Trophoblast cell (in vitro differentiated cells and primary cell): ENCODE measurements at regions not wholly inside any gene's neighbourhood (a gene's known extent, or its start where the extent isn't known, plus 50 kb on each side); places are given as distances from the start of the nearest gene placed in this dataset.
A peak's percentile ranks its signal among the peaks of the same experiment; 100 is the strongest.

Experiments used
- DNase-seq, 2 donors: peaks; one replicate each; pipeline ENCODE4 v3.0.0-alpha.2; 2016
- H2AFZ ChIP-seq: 2 replicates; pipeline ENCODE4 v1.6.1; 2013; ENCODE audit warnings: low read length, moderate library complexity, mild to moderate bottlenecking; ENCODE audit not compliant: insufficient read depth, poor library complexity
- H2AK5ac ChIP-seq: 2 replicates; pipeline ENCODE4 v1.6.1; 2013; ENCODE audit warnings: mild to moderate bottlenecking, low read length
- H2BK120ac ChIP-seq: 2 replicates; pipeline ENCODE4 v1.6.1; 2013; ENCODE audit warnings: low read length, mild to moderate bottlenecking, moderate library complexity; ENCODE audit not compliant: insufficient read depth, poor library complexity
- H2BK12ac ChIP-seq: 2 replicates; pipeline ENCODE4 v1.6.1; 2013; ENCODE audit warnings: mild to moderate bottlenecking, low read length, moderate library complexity
- H2BK5ac ChIP-seq: 2 replicates; pipeline ENCODE4 v1.6.1; 2013; ENCODE audit warnings: low read length, low read depth, moderate library complexity, mild to moderate bottlenecking; ENCODE audit not compliant: poor library complexity
- H3K14ac ChIP-seq: 2 replicates; pipeline ENCODE4 v1.6.1; 2013; ENCODE audit warnings: mild to moderate bottlenecking, low read length
- H3K18ac ChIP-seq: 2 replicates; pipeline ENCODE4 v1.6.1; 2013; ENCODE audit warnings: mild to moderate bottlenecking, low read length
- H3K23ac ChIP-seq: 2 replicates; pipeline ENCODE4 v1.6.1; 2013; ENCODE audit warnings: low read length
- H3K27ac ChIP-seq: 2 replicates; pipeline ENCODE4 v1.5.1; 2013; ENCODE audit warnings: low read depth, mild to moderate bottlenecking, inconsistent platforms, low read length, moderate library complexity
- H3K27me3 ChIP-seq: 2 replicates; pipeline ENCODE4 v1.6.1; 2013; ENCODE audit warnings: inconsistent platforms, mild to moderate bottlenecking, low read length, moderate library complexity; ENCODE audit not compliant: insufficient read depth
- H3K36me3 ChIP-seq, 2 experiments: 1 replicate in 1 of 2; 2 replicates in 1 of 2; pipeline ENCODE4 v1.6.1; 2013; ENCODE audit warnings: low read length in 2 of 2, mild to moderate bottlenecking in 2 of 2, moderate library complexity in 1 of 2; ENCODE audit not compliant: insufficient read depth in 2 of 2, control insufficient read depth in 1 of 2
- H3K4ac ChIP-seq: 2 replicates; pipeline ENCODE4 v1.6.1; 2013; ENCODE audit warnings: low read depth, mild to moderate bottlenecking, low read length, moderate library complexity
- H3K4me1 ChIP-seq, 2 experiments: 1 replicate in 1 of 2; 2 replicates in 1 of 2; pipeline ENCODE4 v1.6.1; 2013; ENCODE audit warnings: low read length in 2 of 2, mild to moderate bottlenecking in 2 of 2, moderate library complexity in 1 of 2; ENCODE audit not compliant: insufficient read depth in 2 of 2, control insufficient read depth in 1 of 2
- H3K4me2 ChIP-seq: 2 replicates; pipeline ENCODE4 v1.6.1; 2013; ENCODE audit warnings: inconsistent platforms, mild to moderate bottlenecking, low read length, moderate library complexity
- H3K4me3 ChIP-seq: 2 replicates; pipeline ENCODE4 v1.5.1; 2013; ENCODE audit warnings: mild to moderate bottlenecking, low read depth, low read length, inconsistent platforms
- H3K79me1 ChIP-seq: one replicate; pipeline ENCODE4 v1.6.1; 2013; ENCODE audit warnings: low read length
- H3K79me2 ChIP-seq: 2 replicates; pipeline ENCODE4 v1.6.1; 2013; ENCODE audit warnings: low read length, mild to moderate bottlenecking; ENCODE audit not compliant: control insufficient read depth, insufficient read depth, poor library complexity
- H3K9ac ChIP-seq: 2 replicates; pipeline ENCODE4 v1.6.1; 2013; ENCODE audit warnings: mild to moderate bottlenecking, low read length
- H3K9me3 ChIP-seq: 2 replicates; pipeline ENCODE4 v1.6.1; 2013; ENCODE audit warnings: low read depth, mild to moderate bottlenecking, control low read depth, inconsistent platforms, low read length; ENCODE audit not compliant: insufficient read depth
- H4K12ac ChIP-seq: 2 replicates; pipeline ENCODE4 v1.6.1; 2013; ENCODE audit warnings: low read depth, mild to moderate bottlenecking, low read length, moderate library complexity
- H4K8ac ChIP-seq: 2 replicates; pipeline ENCODE4 v1.6.1; 2013; ENCODE audit warnings: low read depth, mild to moderate bottlenecking, low read length, moderate library complexity
- H4K91ac ChIP-seq: one replicate; pipeline ENCODE4 v1.6.1; 2013; ENCODE audit warnings: low read depth, mild to moderate bottlenecking, low read length, moderate library complexity
- WGBS: extraction: QIAGEN DNeasy Blood & Tissue Kit; methylation state at CpG from one replicate; pipeline ENCODE4 v1.1.7; 2013; ENCODE audit warnings: missing lambda C conversion rate; ENCODE audit not compliant: insufficient read length, insufficient coverage; ENCODE audit errors: extremely low coverage; 5-methylcytosine and 5-hydroxymethylcytosine counted together

DNA sequence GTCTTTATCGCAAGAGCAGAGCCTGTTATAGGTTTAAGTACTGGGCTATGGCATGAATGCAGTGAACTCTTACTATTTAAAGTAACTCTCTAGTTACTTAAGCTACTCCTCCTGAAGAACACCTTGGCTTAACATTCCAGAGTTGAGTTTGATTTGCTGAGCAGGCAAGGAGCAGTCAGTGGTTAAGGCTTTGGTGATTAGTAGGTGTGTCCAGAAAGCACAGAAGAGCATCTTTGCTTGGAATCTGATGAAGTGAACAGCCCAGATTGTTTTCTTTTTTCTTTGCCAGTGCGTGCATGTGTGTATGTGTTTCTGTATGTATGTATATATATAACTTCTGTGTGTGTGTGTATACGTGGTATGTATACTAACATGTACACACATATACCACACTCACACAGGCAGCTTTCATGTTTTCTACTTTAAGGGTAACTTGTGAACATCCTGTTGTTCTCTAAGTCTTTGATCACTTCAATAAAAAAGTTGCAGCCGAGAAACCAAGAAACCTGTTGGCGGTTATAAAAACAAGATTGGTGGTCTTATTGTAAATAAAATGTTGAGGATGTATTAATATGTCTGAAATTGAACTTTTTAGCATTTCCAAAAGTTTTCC, 56.2 kb upstream of the TULP4 start:
- Histone ChIP-seq H3K9ac (no peak overlapping the region), H4K8ac (no peak overlapping the region), H2AK5ac (no peak overlapping the region), H4K91ac (no peak overlapping the region), H3K4me1 (peaks cover 7 to 17% of the 10 kb centered on the region in 2 experiments), H2BK5ac (no peak overlapping the region), H3K14ac (no peak overlapping the region), H2AFZ (no peak overlapping the region), H2BK120ac (no peak overlapping the region), H3K4ac (no peak overlapping the region), H3K9me3 (peaks cover 2% of the 10 kb centered on the region), H3K27ac (no peak overlapping the region), H4K12ac (no peak overlapping the region), H3K18ac (no peak overlapping the region), H3K79me2 (peaks cover 7% of the 10 kb centered on the region), H3K36me3 (peaks cover 0 to 2% of the 10 kb centered on the region in 2 experiments), H3K79me1 (no peaks in the 10 kb centered on the region), H2BK12ac (no peak overlapping the region), H3K27me3 (no peaks in the 10 kb centered on the region), H3K4me3 (no peak overlapping the region), H3K4me2 (no peak overlapping the region), H3K23ac (no peak overlapping the region)
- no peak for DNase-seq
- no CpG with 5 or more reads among the region's 5 CpGs for WGBS

DNA sequence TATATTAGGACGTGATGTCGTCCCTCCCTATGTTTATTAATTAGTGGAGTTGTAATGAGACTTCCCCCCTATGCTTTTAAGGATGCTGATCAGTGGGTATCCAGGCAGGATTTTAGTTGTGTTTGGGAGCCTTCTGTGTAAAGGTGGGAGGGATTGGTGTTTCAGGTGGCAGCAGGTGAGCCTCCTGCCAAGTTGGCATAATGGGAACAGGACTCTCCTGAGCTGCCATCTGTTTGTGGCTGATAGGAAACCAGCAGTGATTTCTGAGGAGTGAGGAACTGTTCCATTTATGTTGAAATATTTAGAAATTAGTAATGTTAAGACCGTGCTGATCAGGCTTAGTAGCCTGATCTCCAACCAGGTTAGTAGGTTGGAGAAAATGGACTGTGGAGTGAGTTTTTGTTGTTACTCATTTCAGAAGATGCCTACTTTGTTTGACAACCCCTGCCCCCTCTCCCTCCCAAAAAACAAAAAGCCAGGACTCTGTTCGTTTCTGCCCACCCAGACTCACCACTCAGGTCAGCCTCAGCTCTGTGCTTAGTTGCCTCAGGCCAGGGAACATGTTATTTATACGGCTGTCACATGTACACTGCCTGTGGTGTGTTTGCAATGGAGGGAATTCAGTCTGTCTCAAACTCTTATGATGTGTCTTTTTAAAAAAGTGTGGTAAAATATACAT, 55.4 kb upstream of the TULP4 start:
- Histone ChIP-seq H3K9me3 (peaks cover 2% of the 10 kb centered on the region), H3K14ac (no peak overlapping the region), H3K36me3 (peaks cover under 1 to 2% of the 10 kb centered on the region in 2 experiments), H3K4me1 (peaks cover 7 to 17% of the 10 kb centered on the region in 2 experiments), H3K4ac (peak overlapping the region; percentile 13), H3K4me2 (no peak overlapping the region), H3K27ac (no peak overlapping the region), H3K23ac (no peak overlapping the region), H4K8ac (no peak overlapping the region), H3K9ac (peak overlapping the region; percentile 43), H3K79me1 (no peaks in the 10 kb centered on the region), H3K79me2 (peaks cover 7% of the 10 kb centered on the region), H2BK5ac (no peak overlapping the region), H3K27me3 (no peaks in the 10 kb centered on the region), H2AFZ (no peak overlapping the region), H2BK120ac (no peak overlapping the region), H3K4me3 (no peak overlapping the region), H4K12ac (no peak overlapping the region), H2AK5ac (no peak overlapping the region), H4K91ac (no peak overlapping the region), H3K18ac (no peak overlapping the region), H2BK12ac (no peak overlapping the region)
- DNase-seq: no peak
- WGBS: no CpG with 5 or more reads among the region's 5 CpGs

DNA sequence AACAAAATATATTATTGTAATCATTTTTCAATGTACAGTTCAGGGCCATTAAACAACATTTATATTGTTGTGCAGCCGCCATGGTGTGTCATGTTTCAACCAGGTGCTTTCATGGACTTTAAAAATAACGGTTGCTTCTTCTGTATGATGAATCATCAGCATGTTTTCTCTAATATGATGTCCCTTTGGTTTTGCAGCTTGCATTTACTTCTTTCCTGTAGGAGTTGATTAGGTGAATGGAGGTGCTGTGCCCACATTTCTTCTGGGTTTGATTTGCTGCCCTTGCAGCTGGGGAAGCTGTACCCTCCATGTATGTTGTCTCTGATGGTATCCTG, 54.9 kb upstream of the TULP4 start:
- H4K12ac ChIP-seq: no peak overlapping the region
- peaks cover 7 to 17% of the 10 kb centered on the region in 2 experiments for H3K4me1 ChIP-seq
- H3K9me3 ChIP-seq: peaks cover 2% of the 10 kb centered on the region
- no peak overlapping the region for H3K9ac ChIP-seq
- H3K36me3 ChIP-seq: peaks cover 4 to 5% of the 10 kb centered on the region in 2 experiments
- no peak overlapping the region for H4K91ac ChIP-seq
- peak overlapping the region; percentile 4 for H3K4ac ChIP-seq
- no peak overlapping the region for H2AFZ ChIP-seq
- WGBS: no CpG with 5 or more reads among the region's 2 CpGs
- H3K14ac ChIP-seq: no peak overlapping the region
- H3K23ac ChIP-seq: no peak overlapping the region
- H3K4me2 ChIP-seq: no peak overlapping the region
- no peaks in the 10 kb centered on the region for H3K27me3 ChIP-seq
- no peaks in the 10 kb centered on the region for H3K79me1 ChIP-seq
- H3K27ac ChIP-seq: no peak overlapping the region
- H2BK12ac ChIP-seq: no peak overlapping the region
- peaks cover 9% of the 10 kb centered on the region for H3K79me2 ChIP-seq
- H3K18ac ChIP-seq: no peak overlapping the region
- no peak overlapping the region for H3K4me3 ChIP-seq
- no peak overlapping the region for H4K8ac ChIP-seq
- no peak overlapping the region for H2BK5ac ChIP-seq
- no peak overlapping the region for H2AK5ac ChIP-seq
- no peak for DNase-seq
- no peak overlapping the region for H2BK120ac ChIP-seq

DNA sequence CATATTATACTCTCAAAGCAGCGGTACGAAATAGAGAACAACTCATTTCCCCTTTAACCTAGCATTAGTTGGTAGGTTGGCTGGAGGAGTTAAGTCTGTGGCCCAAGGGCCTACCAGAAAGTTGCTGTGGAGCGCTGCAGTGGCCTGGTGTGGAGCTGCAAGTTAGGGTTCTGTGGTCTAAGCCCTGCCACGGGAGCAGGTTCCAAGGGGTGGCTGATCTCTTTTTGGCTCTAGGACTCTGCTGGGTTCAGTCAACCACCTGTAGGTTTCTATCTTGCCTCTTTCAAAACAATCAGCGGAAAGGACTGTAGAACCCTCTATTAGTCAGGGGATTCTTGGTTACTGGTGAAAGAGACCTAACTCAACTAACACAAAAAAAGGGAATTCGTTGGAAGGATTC, 54.5 kb upstream of the TULP4 start:
- H3K4me2 ChIP-seq: no peak overlapping the region
- no peak overlapping the region for H3K9ac ChIP-seq
- H2AFZ ChIP-seq: no peak overlapping the region
- no peak overlapping the region for H4K91ac ChIP-seq
- DNase-seq: no peak
- H3K4ac ChIP-seq: peak overlapping the region; percentile 4
- H4K12ac ChIP-seq: no peak overlapping the region
- peaks cover 6 to 9% of the 10 kb centered on the region in 2 experiments for H3K36me3 ChIP-seq
- peaks cover 2% of the 10 kb centered on the region for H3K9me3 ChIP-seq
- H2BK12ac ChIP-seq: no peak overlapping the region
- no peak overlapping the region for H3K14ac ChIP-seq
- H3K27ac ChIP-seq: no peak overlapping the region
- H2BK5ac ChIP-seq: no peak overlapping the region
- no peak overlapping the region for H4K8ac ChIP-seq
- no peak overlapping the region for H2AK5ac ChIP-seq
- H3K79me1 ChIP-seq: no peaks in the 10 kb centered on the region
- no peak overlapping the region for H3K23ac ChIP-seq
- no peak overlapping the region for H3K18ac ChIP-seq
- no peak overlapping the region for H2BK120ac ChIP-seq
- H3K4me1 ChIP-seq: peaks cover 7 to 17% of the 10 kb centered on the region in 2 experiments
- H3K27me3 ChIP-seq: no peaks in the 10 kb centered on the region
- H3K79me2 ChIP-seq: peaks cover 9% of the 10 kb centered on the region
- no CpG with 5 or more reads among the region's 6 CpGs for WGBS
- no peak overlapping the region for H3K4me3 ChIP-seq
